ENCODE measurements at regions not wholly inside any gene's neighbourhood (a gene's known extent, or its start where the extent isn't known, plus 50 kb on each side); places are given as distances from the start of the nearest gene placed in this dataset.

GRCh38 chr7:93626869-93627268, 52.3 kb upstream of the CALCR start:
- no peak for TF ChIP-seq CTCF (optimal IDR thresholded peaks at IDR 0.05 in 1 of 3, IDR thresholded peaks at IDR 0.05 in 1 of 3, conservative IDR thresholded peaks at IDR 0.05 in 1 of 3; ENCODE audit: extremely low read depth in 1 of 3, insufficient read depth in 2 of 3, low read length in 3 of 3)
- TF ChIP-seq EZH2 (IDR thresholded peaks at IDR 0.05; ENCODE audit: low read length), result no peak

Measured in keratinocyte (primary cell).